A673 (cell line): ENCODE measurements at regions not wholly inside any gene's neighbourhood (a gene's known extent, or its start where the extent isn't known, plus 50 kb on each side); places are given as distances from the start of the nearest gene placed in this dataset.

Source experiments
- CTCF ChIP-seq: fragments of 300-800, 200-600 bp; sonication (generic); conservative IDR thresholded peaks from 2 replicates; pipeline ENCODE4 v1.5.1; 2017; ENCODE audit warnings: low read depth, mild to moderate bottlenecking, antibody characterized with exemption, low read length, moderate library complexity, mixed read lengths
- EZH2 ChIP-seq: fragments of 200-600 bp; sonication (generic); IDR thresholded peaks from 2 replicates; pipeline ENCODE4 v1.6.1; 2017; ENCODE audit warnings: borderline replicate concordance, low read depth, mild to moderate bottlenecking, mixed read lengths, antibody characterized with exemption, low read length; ENCODE audit not compliant: poor library complexity, severe bottlenecking

GRCh38 chr7:124651136-124651535, 114.5 kb downstream of the GPR37 start:
- no peak for TF ChIP-seq CTCF
- TF ChIP-seq EZH2, result no peak
